GM06990 (cell line): ENCODE measurements at regions not wholly inside any gene's neighbourhood (a gene's known extent, or its start where the extent isn't known, plus 50 kb on each side); places are given as distances from the start of the nearest gene placed in this dataset.
A peak's percentile ranks its signal among the peaks of the same experiment; 100 is the strongest.

Experiments used
- DNase-seq: peaks from one replicate; pipeline ENCODE4 v3.0.0-alpha.2; 2011; ENCODE audit not compliant: insufficient read length; ENCODE audit errors: extremely low read depth
- H3K27me3 ChIP-seq: replicated peaks from 2 replicates; pipeline ENCODE4 v1.6.0; 2011; ENCODE audit warnings: low read length; ENCODE audit not compliant: control insufficient read depth, insufficient read depth
- H3K36me3 ChIP-seq: 2 replicates; pipeline ENCODE4 v1.5.1; 2011; ENCODE audit warnings: low read length; ENCODE audit not compliant: control insufficient read depth, insufficient read depth
- H3K4me3 ChIP-seq: replicated peaks from 2 replicates; pipeline ENCODE4 v1.5.1; 2011; ENCODE audit warnings: low read depth, mild to moderate bottlenecking, control low read depth, low read length
- TF ChIP-seq, protein P1 (sequence below): IDR thresholded peaks from 2 replicates; pipeline ENCODE4 v1.5.1; 2011; ENCODE audit warnings: low read length, control low read depth, mild to moderate bottlenecking, inconsistent platforms; ENCODE audit not compliant: insufficient read depth, poor library complexity, severe bottlenecking

DNA sequence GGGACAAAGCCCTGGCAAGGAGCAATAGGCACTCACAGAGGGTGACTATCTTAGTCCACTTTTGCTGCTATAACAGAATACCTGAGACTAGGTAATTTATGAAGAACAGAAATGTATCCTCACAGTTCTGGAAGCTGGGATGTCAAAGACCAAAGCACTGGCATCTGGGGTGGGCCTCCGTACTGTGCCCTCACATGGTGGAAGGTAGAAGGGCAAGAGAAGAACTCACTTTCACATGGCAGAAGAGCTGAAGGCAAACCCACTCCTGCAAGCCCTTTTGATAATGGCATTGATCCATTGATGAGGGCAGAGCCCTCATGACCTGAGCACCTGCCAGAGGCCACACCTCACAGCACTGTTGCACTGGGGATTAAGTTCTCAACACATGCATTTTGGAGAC, 173.4 kb upstream of the C2CD4B start:
- Histone ChIP-seq H3K27me3 (no peaks in the 10 kb centered on the region), H3K4me3 (no peak overlapping the region), H3K36me3 (no peaks in the 10 kb centered on the region)
- no peak for DNase-seq
- TF ChIP-seq, protein P1, sequence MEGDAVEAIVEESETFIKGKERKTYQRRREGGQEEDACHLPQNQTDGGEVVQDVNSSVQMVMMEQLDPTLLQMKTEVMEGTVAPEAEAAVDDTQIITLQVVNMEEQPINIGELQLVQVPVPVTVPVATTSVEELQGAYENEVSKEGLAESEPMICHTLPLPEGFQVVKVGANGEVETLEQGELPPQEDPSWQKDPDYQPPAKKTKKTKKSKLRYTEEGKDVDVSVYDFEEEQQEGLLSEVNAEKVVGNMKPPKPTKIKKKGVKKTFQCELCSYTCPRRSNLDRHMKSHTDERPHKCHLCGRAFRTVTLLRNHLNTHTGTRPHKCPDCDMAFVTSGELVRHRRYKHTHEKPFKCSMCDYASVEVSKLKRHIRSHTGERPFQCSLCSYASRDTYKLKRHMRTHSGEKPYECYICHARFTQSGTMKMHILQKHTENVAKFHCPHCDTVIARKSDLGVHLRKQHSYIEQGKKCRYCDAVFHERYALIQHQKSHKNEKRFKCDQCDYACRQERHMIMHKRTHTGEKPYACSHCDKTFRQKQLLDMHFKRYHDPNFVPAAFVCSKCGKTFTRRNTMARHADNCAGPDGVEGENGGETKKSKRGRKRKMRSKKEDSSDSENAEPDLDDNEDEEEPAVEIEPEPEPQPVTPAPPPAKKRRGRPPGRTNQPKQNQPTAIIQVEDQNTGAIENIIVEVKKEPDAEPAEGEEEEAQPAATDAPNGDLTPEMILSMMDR: no peak

DNA sequence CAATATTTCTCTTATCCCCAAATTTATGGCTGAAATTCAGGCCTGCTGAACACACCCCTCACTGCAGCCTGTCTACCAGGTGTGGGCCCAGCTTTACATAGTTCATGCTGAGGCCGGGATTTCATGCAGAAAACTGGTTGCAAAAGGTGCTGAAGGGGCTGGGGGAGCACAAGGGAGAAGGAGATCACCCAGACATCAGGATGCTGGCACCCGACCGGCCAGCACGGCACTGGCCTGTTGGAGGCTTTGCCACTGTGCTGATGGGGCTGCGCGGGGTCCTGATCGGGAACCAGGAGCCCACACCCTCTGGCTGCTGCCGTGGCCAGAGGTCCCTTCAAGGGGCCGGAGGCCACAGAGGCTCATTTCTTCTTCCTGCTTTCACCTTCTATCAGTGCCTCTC, 177.9 kb upstream of the C2CD4B start:
- DNase-seq: no peak
- no peaks in the 10 kb centered on the region; the same call in 1 of the 2 replicates for H3K27me3 ChIP-seq
- TF ChIP-seq, protein P1: no peak
- H3K4me3 ChIP-seq: no peak overlapping the region
- H3K36me3 ChIP-seq: no peaks in the 10 kb centered on the region

DNA sequence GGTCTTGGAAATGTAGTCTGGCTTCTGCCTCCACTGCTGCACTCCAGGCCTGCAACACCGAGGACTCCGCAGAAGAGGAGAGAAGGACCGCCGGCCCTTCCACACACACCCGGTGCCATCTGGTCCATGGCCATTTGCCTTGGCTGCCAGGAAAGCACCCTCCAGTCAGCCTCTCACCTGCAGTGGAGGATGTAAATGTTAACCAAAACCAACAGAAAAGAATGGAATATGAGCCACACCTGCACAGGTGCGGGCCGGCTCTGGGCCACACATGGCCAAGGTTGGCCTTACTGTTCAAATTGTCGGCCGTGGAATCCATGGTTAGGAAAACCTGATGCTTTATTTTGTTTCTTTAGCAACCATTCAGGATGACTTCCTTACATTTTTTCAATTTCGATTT, 178.3 kb upstream of the C2CD4B start:
- no peak for DNase-seq
- Histone ChIP-seq H3K36me3 (no peaks in the 10 kb centered on the region), H3K4me3 (no peak overlapping the region), H3K27me3 (no peaks in the 10 kb centered on the region; the same call in 1 of the 2 replicates)
- TF ChIP-seq, protein P1: no peak

DNA sequence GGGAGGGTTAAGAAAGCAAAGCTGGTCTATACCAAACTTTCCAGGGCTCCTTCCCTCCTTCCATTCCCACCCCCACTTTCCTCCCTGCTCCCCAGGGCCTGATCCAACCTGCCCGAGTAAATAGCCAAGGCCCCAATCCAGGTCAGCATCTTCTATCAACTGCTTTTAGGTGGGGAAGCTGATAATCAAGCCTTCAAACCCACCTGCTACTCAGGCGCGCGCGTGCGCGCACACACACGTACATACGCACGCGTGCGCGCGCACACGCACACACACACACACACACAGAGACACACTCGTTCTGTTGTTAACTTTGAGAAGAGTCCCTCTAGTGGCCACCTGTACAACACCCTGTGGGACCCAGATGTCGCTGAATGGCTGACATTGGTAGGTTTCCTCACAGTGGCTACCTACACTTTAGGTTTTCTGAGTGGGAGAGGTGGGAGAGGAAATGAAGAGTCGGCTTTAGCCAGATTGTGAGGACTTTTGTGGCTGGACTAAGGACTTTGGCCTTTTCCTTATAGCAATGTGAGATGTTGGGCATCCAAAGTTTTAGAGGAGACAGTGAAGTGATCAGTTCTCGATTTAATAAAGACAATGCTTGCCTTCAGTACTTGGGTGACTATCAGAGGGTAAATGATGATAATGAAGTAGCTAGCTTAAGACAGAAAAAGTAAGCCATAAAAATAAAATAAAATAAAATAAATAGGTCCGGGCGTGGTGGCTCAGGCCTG, 179.9 kb upstream of the C2CD4B start:
- peak; percentile 19 for DNase-seq
- Histone ChIP-seq H3K36me3 (no peaks in the 10 kb centered on the region), H3K27me3 (no peaks in the 10 kb centered on the region; the same call in 1 of the 2 replicates), H3K4me3 (no peak overlapping the region; the same call in 1 of the 2 replicates)
- TF ChIP-seq, protein P1: peak; percentile 81

DNA sequence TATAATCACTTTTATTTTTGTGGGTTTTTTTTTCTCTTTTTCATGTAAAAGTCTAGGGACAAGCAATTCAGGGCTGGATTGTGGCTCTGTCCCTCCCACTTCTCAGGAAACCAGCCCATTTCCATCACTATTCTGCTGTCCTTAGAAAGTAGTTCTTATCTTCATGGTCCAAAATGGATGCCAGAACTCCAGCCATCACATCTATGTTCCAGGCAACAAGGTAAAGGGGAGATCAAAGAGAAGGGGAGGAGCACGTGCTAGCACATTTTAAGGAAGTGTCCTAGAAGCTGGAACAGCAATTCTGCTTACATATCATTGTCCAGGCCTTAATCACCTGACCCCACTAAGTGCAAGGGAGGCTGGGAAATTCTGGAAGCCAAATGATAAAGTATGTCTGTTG, 181.1 kb upstream of the C2CD4B start:
- no peaks in the 10 kb centered on the region; the same call in 1 of the 2 replicates for H3K27me3 ChIP-seq
- H3K36me3 ChIP-seq: no peaks in the 10 kb centered on the region
- TF ChIP-seq, protein P1: no peak
- no peak for DNase-seq
- H3K4me3 ChIP-seq: no peak overlapping the region
